ENCODE measurements at regions not wholly inside any gene's neighbourhood (a gene's known extent, or its start where the extent isn't known, plus 50 kb on each side); places are given as distances from the start of the nearest gene placed in this dataset.

DNA sequence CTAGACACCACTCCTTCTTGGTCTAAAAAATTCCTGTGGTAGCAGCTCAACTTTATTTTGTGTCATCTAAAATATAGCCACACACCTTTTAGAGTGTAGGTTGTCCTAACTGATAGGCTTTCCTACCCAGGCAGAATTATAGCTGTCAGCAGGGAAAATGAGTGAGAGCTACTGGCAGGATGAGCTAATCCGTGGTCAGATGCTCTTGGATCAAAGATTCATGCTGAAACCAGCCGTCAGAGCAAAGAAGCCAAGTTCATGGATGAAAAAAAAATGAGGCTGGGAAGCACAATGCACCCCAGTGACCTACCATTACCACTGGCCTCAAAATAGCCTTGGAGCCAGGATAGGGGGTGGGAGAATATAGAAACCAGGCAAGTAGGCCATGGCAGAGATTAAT lies 113.1 kb upstream of the BLID start:
- TF ChIP-seq, protein P1, sequence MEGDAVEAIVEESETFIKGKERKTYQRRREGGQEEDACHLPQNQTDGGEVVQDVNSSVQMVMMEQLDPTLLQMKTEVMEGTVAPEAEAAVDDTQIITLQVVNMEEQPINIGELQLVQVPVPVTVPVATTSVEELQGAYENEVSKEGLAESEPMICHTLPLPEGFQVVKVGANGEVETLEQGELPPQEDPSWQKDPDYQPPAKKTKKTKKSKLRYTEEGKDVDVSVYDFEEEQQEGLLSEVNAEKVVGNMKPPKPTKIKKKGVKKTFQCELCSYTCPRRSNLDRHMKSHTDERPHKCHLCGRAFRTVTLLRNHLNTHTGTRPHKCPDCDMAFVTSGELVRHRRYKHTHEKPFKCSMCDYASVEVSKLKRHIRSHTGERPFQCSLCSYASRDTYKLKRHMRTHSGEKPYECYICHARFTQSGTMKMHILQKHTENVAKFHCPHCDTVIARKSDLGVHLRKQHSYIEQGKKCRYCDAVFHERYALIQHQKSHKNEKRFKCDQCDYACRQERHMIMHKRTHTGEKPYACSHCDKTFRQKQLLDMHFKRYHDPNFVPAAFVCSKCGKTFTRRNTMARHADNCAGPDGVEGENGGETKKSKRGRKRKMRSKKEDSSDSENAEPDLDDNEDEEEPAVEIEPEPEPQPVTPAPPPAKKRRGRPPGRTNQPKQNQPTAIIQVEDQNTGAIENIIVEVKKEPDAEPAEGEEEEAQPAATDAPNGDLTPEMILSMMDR (IDR thresholded peaks at IDR 0.05; ENCODE audit: low read depth, low read length) = no peak
- peak in 1 of 2 donors; percentile 14 for DNase-seq (ENCODE audit: low read depth in 2 of 2)
- no peak overlapping the region for H3K4me3 ChIP-seq (replicated peaks in 1 of 2; ENCODE audit: low read depth in 2 of 2, low read length in 2 of 2)

DNA sequence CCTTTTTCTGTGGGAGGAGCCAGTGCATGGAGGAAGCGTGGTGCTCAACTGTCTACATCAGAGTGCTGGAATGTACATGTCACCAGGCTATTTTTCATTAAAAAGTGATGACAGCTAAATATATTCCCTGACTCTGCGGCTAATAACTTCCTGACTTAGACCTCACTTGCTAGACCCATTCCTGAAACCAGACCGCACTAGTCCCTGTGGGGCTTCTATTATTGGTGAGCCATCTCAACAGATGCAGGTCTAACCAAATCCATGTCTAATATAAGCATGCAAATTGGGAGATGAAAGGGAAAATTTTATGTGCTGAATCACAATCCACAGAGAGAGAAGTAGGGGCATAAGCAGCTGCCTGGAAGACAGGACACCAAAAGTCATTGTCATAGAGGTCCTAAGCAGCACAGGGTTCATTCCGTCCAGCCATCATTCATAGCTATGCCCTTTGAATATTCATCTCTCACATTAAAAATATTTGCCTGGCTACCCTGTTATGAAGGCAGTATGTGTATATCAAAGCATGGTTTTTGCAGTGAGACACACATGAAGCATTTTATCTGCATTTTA lies 110.9 kb upstream of the BLID start:
- no peak overlapping the region for H3K4me3 ChIP-seq (replicated peaks in 1 of 2; ENCODE audit: low read depth in 2 of 2, low read length in 2 of 2)
- peak; percentile 19 to 59 for DNase-seq (ENCODE audit: low read depth in 2 of 2)
- TF ChIP-seq, protein P1 (IDR thresholded peaks at IDR 0.05; ENCODE audit: low read depth, low read length) = no peak

DNA sequence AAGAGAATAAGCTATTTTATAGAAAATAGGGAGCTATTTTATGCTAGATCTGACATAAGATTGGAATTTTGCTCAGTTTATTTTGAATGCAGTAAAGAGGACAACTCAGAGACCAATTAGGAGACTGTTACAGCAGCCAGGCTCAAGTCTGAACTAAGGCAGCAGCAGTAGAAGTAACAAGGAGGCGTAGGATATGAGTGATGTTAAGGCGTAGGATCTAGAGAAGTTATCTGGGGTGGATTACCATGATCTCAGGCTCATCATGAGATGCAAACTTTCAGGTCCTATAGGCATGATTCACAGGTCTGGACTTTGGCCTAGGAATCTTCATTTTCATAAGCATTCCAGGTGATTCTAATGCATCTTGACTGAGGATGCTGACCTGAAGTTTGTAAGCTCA lies 108.9 kb upstream of the BLID start:
- no peak overlapping the region for H3K4me3 ChIP-seq (replicated peaks in 1 of 2; ENCODE audit: low read depth in 2 of 2, low read length in 2 of 2)
- TF ChIP-seq, protein P1 (IDR thresholded peaks at IDR 0.05; ENCODE audit: low read depth, low read length) = no peak
- DNase-seq (ENCODE audit: low read depth in 2 of 2) = no peak

DNA sequence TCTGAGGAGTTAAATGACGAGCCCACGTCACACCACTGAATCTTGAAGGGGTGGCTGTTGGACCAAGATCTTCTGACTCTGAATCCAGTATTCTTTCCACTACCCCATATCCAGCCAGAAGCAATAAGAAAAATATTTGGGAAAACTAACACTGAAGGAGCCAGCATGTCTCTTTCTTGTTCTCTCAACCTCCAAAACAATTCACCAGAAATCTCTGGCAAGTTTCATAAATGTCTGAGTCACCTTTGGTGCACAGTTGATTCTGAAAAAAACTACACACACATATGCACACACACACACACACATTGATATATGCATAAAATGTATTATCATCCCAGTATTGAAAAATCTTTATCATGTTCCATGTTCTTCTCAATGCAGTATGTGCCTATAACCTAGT lies 104.3 kb upstream of the BLID start:
- H3K4me3 ChIP-seq (replicated peaks in 1 of 2; ENCODE audit: low read depth in 2 of 2, low read length in 2 of 2) = no peak overlapping the region
- peak in 1 of 2 donors; percentile 49 for DNase-seq (ENCODE audit: low read depth in 2 of 2)
- TF ChIP-seq, protein P1 (IDR thresholded peaks at IDR 0.05; ENCODE audit: low read depth, low read length) = no peak

DNA sequence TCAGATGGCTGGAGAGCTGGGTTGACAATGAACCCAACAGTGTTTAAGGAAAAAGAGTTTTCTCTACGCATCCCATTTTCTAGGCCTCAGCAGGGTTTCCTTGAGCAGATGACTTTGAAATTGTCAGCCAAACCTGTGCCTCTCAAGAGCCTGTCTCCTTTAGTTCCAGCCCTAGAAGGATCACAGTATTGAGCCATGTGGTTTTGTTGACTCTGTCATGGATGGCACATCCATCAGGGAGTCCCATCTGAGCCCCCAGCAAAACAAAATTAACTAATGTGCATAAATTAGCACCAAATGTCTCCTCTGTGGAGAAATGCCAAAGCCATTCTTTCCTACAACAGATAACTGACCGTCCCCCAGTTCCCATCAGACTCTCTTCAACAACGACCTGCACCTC lies 103.8 kb upstream of the BLID start:
- no peak for DNase-seq (ENCODE audit: low read depth in 2 of 2)
- TF ChIP-seq, protein P1 (IDR thresholded peaks at IDR 0.05; ENCODE audit: low read depth, low read length) = no peak
- no peak overlapping the region for H3K4me3 ChIP-seq (replicated peaks in 1 of 2; ENCODE audit: low read depth in 2 of 2, low read length in 2 of 2)

DNA sequence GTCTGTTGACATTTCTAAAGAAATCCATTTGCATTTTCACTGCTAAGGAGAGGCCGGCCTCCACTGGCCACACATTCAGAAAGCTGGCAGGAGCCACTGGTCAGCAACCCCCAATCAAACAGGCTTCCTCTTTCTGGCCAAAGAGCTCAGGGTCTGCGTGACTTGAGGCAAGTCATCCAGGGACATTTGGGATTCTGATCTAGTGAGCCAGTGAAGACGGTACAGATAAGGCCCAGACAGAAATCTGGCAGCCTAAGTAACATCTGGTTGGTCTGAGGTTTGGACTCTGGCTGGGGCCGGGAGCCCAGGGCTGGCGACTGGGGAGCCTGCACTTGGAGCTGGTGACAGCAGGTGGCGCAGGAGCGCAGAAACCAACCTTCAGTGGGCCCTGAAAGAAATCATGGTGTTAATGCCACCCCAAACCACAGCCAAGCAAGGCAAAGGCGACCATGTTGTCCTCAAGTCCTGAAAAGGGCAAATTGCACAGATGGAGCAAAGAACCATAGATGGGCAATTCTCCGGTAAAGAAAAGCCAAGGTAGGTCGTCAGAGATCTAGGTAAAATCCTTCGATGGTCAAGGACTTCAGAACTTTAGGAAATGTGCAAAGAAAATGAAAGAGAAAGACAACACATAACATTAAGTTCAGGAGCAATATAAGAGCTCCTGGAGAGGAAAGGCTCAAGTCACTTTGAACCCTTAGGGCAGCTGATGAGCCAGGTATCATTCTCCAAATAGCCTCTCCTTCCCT lies 99.4 kb upstream of the BLID start:
- no peak overlapping the region for H3K4me3 ChIP-seq (replicated peaks in 1 of 2; ENCODE audit: low read depth in 2 of 2, low read length in 2 of 2)
- peak; percentile 97 to 99 for DNase-seq (ENCODE audit: low read depth in 2 of 2)
- TF ChIP-seq, protein P1 (IDR thresholded peaks at IDR 0.05; ENCODE audit: low read depth, low read length) = peak; percentile 97

All from cardiac fibroblast (primary cell).